Omental fat pad (tissue), 3 donors: ENCODE measurements at regions not wholly inside any gene's neighbourhood (a gene's known extent, or its start where the extent isn't known, plus 50 kb on each side); places are given as distances from the start of the nearest gene placed in this dataset.

Source experiments
- ATAC-seq: fragments of 150-250 bp; one replicate; pipeline ENCODE4 v1.9.1; 2016; ENCODE audit warnings: mild to moderate bottlenecking, moderate library complexity; ENCODE audit not compliant: low FRiP score
- DNase-seq: peaks from one replicate; pipeline ENCODE4 v3.0.0-alpha.2; 2019; ENCODE audit warnings: low spot score
- CTCF ChIP-seq, 3 donors: fragments of 450-650 bp; IDR thresholded peaks; one replicate each; pipeline ENCODE4 v1.5.1; 2016 to 2017; ENCODE audit warnings: antibody characterized with exemption in 3 of 3, mild to moderate bottlenecking in 3 of 3, moderate library complexity in 2 of 3

- DNase-seq (no peak), ATAC-seq (no peak)
Measured at GRCh38 chr4:92198711-92199110, 105.1 kb upstream of the GRID2 start.

DNA sequence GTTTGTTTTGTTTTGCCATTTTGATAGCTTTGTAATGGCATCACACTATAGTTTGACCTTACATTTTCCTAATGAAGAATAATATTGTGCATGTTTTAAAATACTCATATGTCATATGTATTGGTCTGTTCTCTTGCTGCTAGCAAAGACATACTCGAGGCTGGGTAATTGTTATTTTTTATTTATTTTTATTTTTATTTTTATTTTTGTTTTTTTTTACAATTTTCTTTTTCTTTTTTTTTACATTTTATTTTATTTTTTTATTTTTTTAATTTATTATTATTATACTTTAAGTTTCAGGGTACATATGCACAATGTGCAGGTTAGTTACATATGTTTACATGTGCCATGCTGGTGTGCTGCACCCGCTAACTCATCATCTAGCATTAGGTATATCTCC is 104.6 kb upstream of the GRID2 start:
- DNase-seq (no peak), ATAC-seq (no peak)
- no peak for TF ChIP-seq CTCF (IDR thresholded peaks at IDR 0.05)

More at GRCh38 chr4:92198711-92199110, 105.1 kb upstream of the GRID2 start:
- no peak for TF ChIP-seq CTCF (IDR thresholded peaks at IDR 0.05)

- no peak for TF ChIP-seq CTCF (IDR thresholded peaks at IDR 0.05)
- ATAC-seq (no peak), DNase-seq (no peak)
Measured at GRCh38 chr4:92210906-92211305, 92.9 kb upstream of the GRID2 start.

DNA sequence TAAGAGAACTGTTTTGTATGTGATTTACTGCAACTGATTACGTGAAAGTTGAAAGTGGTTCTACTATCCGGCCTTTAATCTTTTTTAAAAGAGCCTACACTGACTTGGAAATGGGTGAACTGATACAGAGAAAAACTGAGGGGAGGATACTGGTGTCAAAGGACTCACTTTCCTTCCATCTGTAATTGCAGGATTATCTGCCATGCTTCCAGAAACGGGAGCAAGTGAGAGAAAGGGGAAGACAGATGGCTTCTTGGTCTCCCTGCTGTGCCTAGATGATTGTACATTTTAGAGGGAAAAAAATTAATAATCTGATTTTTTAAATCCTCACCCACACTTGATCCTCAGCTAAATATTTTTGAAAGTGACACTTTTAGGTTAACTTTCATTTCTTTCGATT is 88.3 kb upstream of the GRID2 start:
- no peak for DNase-seq
- no peak for TF ChIP-seq CTCF (IDR thresholded peaks at IDR 0.05)

GRCh38 chr4:92231511-92231910 is 72.3 kb upstream of the GRID2 start:
- ATAC-seq (no peak), DNase-seq (no peak)
- TF ChIP-seq CTCF (IDR thresholded peaks at IDR 0.05): no peak

More for the DNA sequence above, 88.3 kb upstream of the GRID2 start:
- ATAC-seq: no peak

DNA sequence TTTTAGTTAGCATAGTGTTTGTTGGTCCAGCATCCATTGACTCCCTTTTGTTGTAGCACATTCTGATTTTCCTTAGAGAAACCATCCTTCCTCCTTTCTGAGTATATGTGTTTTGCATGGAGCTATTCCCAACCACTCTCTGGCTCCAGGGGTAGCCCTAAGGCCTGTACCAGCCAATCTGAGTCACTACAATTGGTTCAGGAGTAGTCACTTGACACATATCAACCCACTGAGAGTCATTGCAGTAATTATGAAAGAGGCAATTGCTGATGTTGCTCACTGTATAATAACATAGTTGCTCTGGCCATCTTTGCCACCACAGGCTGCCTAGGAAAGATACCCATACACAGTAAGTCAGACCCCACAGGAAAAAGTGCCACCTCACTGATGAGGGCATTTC is 71.2 kb upstream of the GRID2 start:
- no peak for DNase-seq
- no peak for TF ChIP-seq CTCF (IDR thresholded peaks at IDR 0.05)
- ATAC-seq: no peak

- ATAC-seq (no peak), DNase-seq (no peak)
- TF ChIP-seq CTCF (IDR thresholded peaks at IDR 0.05): no peak
Measured at GRCh38 chr4:92234393-92235176, 69.2 kb upstream of the GRID2 start.
